ENCODE measurements at regions not wholly inside any gene's neighbourhood (a gene's known extent, or its start where the extent isn't known, plus 50 kb on each side); places are given as distances from the start of the nearest gene placed in this dataset.

DNA sequence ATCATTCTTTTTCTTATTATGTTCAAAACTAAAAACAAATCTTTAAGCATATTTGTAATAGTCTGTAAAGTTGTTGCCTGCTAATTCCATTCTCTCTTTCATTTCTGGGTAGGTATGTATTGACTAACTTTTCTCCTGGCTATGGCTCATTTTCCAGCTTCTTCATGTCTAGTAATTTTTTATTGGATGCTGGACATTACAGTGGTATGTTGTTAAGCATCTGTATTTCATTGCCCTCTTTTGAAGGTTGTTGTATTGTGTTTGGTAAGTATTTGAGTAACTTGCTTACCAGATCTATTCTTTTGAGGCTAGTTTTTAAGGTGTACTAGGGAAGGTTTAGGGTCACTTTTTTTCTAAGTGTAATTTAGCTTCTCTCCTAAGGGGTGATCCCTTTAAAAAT is 230.9 kb downstream of the TTLL2 start:
- H3K27me3 ChIP-seq (ENCODE audit: insufficient read depth, low read length, poor library complexity), result no peaks in the 10 kb centered on the region
- DNase-seq, result no peak
- no peak overlapping the region for H3K9ac ChIP-seq (ENCODE audit: low read depth, low read length)
- no peak for TF ChIP-seq EZH2 (IDR thresholded peaks at IDR 0.05; ENCODE audit: borderline replicate concordance, low read depth, low read length, severe bottlenecking)
- TF ChIP-seq, protein P1, sequence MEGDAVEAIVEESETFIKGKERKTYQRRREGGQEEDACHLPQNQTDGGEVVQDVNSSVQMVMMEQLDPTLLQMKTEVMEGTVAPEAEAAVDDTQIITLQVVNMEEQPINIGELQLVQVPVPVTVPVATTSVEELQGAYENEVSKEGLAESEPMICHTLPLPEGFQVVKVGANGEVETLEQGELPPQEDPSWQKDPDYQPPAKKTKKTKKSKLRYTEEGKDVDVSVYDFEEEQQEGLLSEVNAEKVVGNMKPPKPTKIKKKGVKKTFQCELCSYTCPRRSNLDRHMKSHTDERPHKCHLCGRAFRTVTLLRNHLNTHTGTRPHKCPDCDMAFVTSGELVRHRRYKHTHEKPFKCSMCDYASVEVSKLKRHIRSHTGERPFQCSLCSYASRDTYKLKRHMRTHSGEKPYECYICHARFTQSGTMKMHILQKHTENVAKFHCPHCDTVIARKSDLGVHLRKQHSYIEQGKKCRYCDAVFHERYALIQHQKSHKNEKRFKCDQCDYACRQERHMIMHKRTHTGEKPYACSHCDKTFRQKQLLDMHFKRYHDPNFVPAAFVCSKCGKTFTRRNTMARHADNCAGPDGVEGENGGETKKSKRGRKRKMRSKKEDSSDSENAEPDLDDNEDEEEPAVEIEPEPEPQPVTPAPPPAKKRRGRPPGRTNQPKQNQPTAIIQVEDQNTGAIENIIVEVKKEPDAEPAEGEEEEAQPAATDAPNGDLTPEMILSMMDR (IDR thresholded peaks at IDR 0.05; ENCODE audit: borderline replicate concordance, extremely low read depth, low read length, poor library complexity, severe bottlenecking), result no peak
- H3K36me3 ChIP-seq (ENCODE audit: insufficient read depth, low read length), result no peaks in the 10 kb centered on the region
- no peak overlapping the region for H3K4me2 ChIP-seq (ENCODE audit: insufficient read depth, low read length)
- no peak overlapping the region for H2AFZ ChIP-seq (ENCODE audit: low read depth, low read length)
- no peak overlapping the region for H3K27ac ChIP-seq (ENCODE audit: low read length)
- no peak overlapping the region for H3K4me3 ChIP-seq (ENCODE audit: low read depth in 1 of 2, low read length in 2 of 2)
- ATAC-seq (ENCODE audit: insufficient read depth, low read depth), result no peak
- no peaks in the 10 kb centered on the region for H3K79me2 ChIP-seq (ENCODE audit: insufficient read depth, low read length)
- H3K4me1 ChIP-seq (ENCODE audit: insufficient read depth, low read length), result no peaks in the 10 kb centered on the region
- peaks cover 3% of the 10 kb centered on the region for H3K9me3 ChIP-seq (ENCODE audit: insufficient read depth, low read length, severe bottlenecking)
- no peaks in the 10 kb centered on the region; the same call in 1 of the 2 replicates for H4K20me1 ChIP-seq (ENCODE audit: insufficient read depth, low read length)

DNA sequence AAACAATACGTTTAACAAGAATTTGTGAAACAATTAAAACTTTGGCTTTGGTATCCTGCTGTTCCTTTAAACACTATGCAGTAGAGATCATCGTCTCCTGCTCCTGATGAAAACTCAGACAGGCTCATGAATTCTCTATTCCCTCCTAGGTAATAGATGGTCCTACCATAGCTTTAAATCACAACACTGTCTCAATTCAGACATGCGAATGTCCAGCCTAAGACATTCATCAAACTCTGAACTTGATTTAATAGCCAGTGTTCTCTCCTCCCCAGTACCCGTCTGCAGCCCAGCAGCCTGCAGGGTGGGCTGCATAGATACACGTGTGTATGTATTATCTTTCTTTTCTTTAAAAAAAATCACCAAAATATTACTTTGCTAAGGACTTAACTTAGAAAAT is 232.8 kb downstream of the TTLL2 start:
- ATAC-seq (ENCODE audit: insufficient read depth, low read depth) (no peak), DNase-seq (no peak)
- no peaks in the 10 kb centered on the region for H3K36me3 ChIP-seq (ENCODE audit: insufficient read depth, low read length)
- H3K4me1 ChIP-seq (ENCODE audit: insufficient read depth, low read length), result no peaks in the 10 kb centered on the region
- no peak overlapping the region for H3K9ac ChIP-seq (ENCODE audit: low read depth, low read length)
- H4K20me1 ChIP-seq (ENCODE audit: insufficient read depth, low read length), result no peaks in the 10 kb centered on the region
- H3K27ac ChIP-seq (ENCODE audit: low read length), result no peak overlapping the region
- H3K9me3 ChIP-seq (ENCODE audit: insufficient read depth, low read length, severe bottlenecking), result peaks cover 3% of the 10 kb centered on the region
- H3K4me2 ChIP-seq (ENCODE audit: insufficient read depth, low read length), result no peak overlapping the region
- H3K79me2 ChIP-seq (ENCODE audit: insufficient read depth, low read length), result no peaks in the 10 kb centered on the region
- no peak for TF ChIP-seq EZH2 (IDR thresholded peaks at IDR 0.05; ENCODE audit: borderline replicate concordance, low read depth, low read length, severe bottlenecking)
- no peak overlapping the region for H3K4me3 ChIP-seq (ENCODE audit: low read depth in 1 of 2, low read length in 2 of 2)
- H3K27me3 ChIP-seq (ENCODE audit: insufficient read depth, low read length, poor library complexity), result no peaks in the 10 kb centered on the region
- no peak overlapping the region for H2AFZ ChIP-seq (ENCODE audit: low read depth, low read length)

DNA sequence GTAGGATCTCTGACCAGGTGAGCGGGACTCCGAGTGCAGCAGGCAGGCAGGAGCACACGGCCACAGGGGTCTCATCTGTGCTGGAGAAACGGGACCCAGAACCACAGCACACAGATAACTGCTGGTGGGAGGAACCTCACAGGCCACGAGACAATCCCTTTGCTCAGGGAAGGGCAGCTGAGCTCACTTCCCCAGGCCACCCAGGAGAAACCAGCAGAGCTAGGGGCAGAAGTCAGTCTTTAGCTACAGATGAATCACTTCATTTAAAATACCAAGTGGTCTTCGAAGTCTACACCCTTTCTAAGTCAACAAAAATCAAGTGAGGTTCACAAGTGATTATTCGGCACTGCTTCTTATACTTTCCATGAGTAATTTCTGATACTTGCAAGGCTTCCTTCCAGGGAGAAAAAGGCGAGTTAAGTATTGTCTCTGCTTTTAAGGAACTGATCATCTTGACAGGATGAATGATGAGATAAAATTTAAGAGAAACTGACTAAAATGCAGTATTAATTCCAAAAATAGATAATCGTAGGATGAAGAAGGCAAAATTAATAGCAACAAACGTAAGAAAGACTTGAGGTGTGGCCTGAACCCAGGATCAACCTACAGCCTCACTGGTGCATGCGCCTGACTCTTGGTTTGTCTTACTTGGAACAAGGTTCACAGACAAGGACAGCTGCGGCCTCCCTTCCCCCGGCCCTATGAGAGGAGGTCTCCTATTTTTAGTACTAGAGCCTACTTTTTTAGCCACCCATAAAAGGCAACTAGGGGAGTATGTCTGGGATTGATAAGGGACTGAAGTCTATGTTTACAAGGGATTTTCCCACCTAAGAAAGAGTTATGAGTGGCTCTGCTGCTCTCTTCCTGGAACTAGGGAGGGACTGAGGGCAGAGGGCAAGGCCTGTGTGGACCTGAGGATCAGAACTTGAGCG is 233.6 kb downstream of the TTLL2 start:
- Histone ChIP-seq H3K79me2 (ENCODE audit: insufficient read depth, low read length) (no peaks in the 10 kb centered on the region), H3K9ac (ENCODE audit: low read depth, low read length) (no peak overlapping the region), H2AFZ (ENCODE audit: low read depth, low read length) (no peak overlapping the region), H3K4me3 (ENCODE audit: low read depth in 1 of 2, low read length in 2 of 2) (no peak overlapping the region), H3K27me3 (ENCODE audit: insufficient read depth, low read length, poor library complexity) (no peaks in the 10 kb centered on the region), H3K36me3 (ENCODE audit: insufficient read depth, low read length) (no peaks in the 10 kb centered on the region), H3K9me3 (ENCODE audit: insufficient read depth, low read length, severe bottlenecking) (peaks cover 3% of the 10 kb centered on the region), H3K4me2 (ENCODE audit: insufficient read depth, low read length) (no peak overlapping the region), H3K27ac (ENCODE audit: low read length) (no peak overlapping the region), H3K4me1 (ENCODE audit: insufficient read depth, low read length) (no peaks in the 10 kb centered on the region), H4K20me1 (ENCODE audit: insufficient read depth, low read length) (no peaks in the 10 kb centered on the region)
- no peak for TF ChIP-seq EZH2 (IDR thresholded peaks at IDR 0.05; ENCODE audit: borderline replicate concordance, low read depth, low read length, severe bottlenecking)
- TF ChIP-seq, protein P1 (IDR thresholded peaks at IDR 0.05; ENCODE audit: borderline replicate concordance, extremely low read depth, low read length, poor library complexity, severe bottlenecking), result no peak
- no peak for ATAC-seq (ENCODE audit: insufficient read depth, low read depth)
- DNase-seq, result no peak

DNA sequence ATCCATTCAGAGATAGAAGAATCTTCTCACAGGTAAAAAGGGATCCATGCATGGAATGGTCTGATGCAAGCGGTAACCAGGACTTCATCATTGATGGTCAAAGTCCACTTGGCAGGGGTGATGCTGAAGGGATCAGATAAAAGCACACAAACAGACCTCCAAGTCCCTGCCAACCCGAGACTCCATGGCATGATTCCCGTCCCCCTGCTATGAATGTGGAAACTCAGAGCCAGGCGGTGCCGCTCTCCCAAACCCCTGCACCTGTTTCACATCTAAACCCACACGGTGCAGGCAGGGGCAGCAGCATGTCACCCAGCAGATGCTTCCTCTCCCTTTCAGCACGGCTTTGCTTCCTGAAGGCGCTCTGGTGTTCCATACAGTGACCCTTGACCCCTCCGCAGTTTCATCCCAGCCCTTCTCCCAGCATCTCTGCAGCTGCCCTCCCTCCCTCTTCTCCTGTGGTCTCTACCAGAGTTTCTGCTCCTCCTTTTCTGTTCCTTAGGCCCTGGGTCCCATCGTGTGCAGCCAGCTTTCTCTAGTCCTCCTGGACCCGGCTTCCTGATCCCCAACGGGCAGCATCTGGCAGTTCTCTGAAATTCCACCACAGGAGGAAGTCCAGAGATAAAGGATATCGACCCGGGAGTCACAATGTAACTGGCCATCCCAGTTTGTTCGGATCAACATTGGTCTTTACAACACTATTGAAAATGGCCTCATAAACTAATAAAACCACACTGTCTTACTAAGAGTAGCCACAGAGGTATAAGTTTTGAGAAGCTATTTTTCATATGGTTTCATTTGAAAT is 235.0 kb downstream of the TTLL2 start:
- no peaks in the 10 kb centered on the region for H4K20me1 ChIP-seq (ENCODE audit: insufficient read depth, low read length)
- H3K27me3 ChIP-seq (ENCODE audit: insufficient read depth, low read length, poor library complexity), result no peaks in the 10 kb centered on the region
- H3K36me3 ChIP-seq (ENCODE audit: insufficient read depth, low read length), result no peaks in the 10 kb centered on the region
- H3K4me2 ChIP-seq (ENCODE audit: insufficient read depth, low read length), result no peak overlapping the region
- H3K27ac ChIP-seq (ENCODE audit: low read length), result no peak overlapping the region
- H3K4me1 ChIP-seq (ENCODE audit: insufficient read depth, low read length), result no peaks in the 10 kb centered on the region
- no peak overlapping the region for H2AFZ ChIP-seq (ENCODE audit: low read depth, low read length)
- no peak overlapping the region for H3K4me3 ChIP-seq (ENCODE audit: low read depth in 1 of 2, low read length in 2 of 2)
- H3K9me3 ChIP-seq (ENCODE audit: insufficient read depth, low read length, severe bottlenecking), result peaks cover 3% of the 10 kb centered on the region
- no peak for DNase-seq
- TF ChIP-seq, protein P1 (IDR thresholded peaks at IDR 0.05; ENCODE audit: borderline replicate concordance, extremely low read depth, low read length, poor library complexity, severe bottlenecking), result no peak
- TF ChIP-seq EZH2 (IDR thresholded peaks at IDR 0.05; ENCODE audit: borderline replicate concordance, low read depth, low read length, severe bottlenecking), result no peak
- no peaks in the 10 kb centered on the region for H3K79me2 ChIP-seq (ENCODE audit: insufficient read depth, low read length)
- no peak for ATAC-seq (ENCODE audit: insufficient read depth, low read depth)
- H3K9ac ChIP-seq (ENCODE audit: low read depth, low read length), result no peak overlapping the region
